ENCODE measurements at regions not wholly inside any gene's neighbourhood (a gene's known extent, or its start where the extent isn't known, plus 50 kb on each side); places are given as distances from the start of the nearest gene placed in this dataset.

GRCh38 chr2:19746137-19746600 lies 155.6 kb downstream of the TTC32 start:
- Histone ChIP-seq H3K4me3 (replicated peaks in 1 of 3) (no peak overlapping the region), H3K9me3 (no peaks in the 10 kb centered on the region), H3K27me3 (no peaks in the 10 kb centered on the region), H3K27ac (no peak overlapping the region), H3K4me1 (no peaks in the 10 kb centered on the region), H3K36me3 (no peaks in the 10 kb centered on the region)
- intact Hi-C loops (cut with DNase I): no loop called here
- no peak for DNase-seq
- 92 to 96% methylated on average over 8 of the region's 8 CpGs for WGBS, 2 donors
- TF ChIP-seq CTCF (IDR thresholded peaks at IDR 0.05): no peak
- no peak for TF ChIP-seq POLR2A (IDR thresholded peaks at IDR 0.05)

GRCh38 chr2:19745318-19746136 lies 156.3 kb downstream of the TTC32 start:
- Histone ChIP-seq H3K4me3 (replicated peaks in 1 of 3) (no peak overlapping the region), H3K9me3 (no peaks in the 10 kb centered on the region), H3K36me3 (no peaks in the 10 kb centered on the region), H3K27me3 (no peaks in the 10 kb centered on the region), H3K27ac (no peak overlapping the region), H3K4me1 (no peaks in the 10 kb centered on the region)
- intact Hi-C loops (cut with DNase I): no loop called here
- DNase-seq: no peak
- TF ChIP-seq POLR2A (IDR thresholded peaks at IDR 0.05) (no peak), CTCF (IDR thresholded peaks at IDR 0.05) (no peak)
- 90 to 92% methylated on average over 17 of the region's 17 CpGs for WGBS, 2 donors

GRCh38 chr2:19744456-19745199 lies 157.2 kb downstream of the TTC32 start:
- TF ChIP-seq POLR2A (IDR thresholded peaks at IDR 0.05) (no peak), CTCF (IDR thresholded peaks at IDR 0.05) (no peak)
- H3K9me3 ChIP-seq: no peaks in the 10 kb centered on the region
- no peaks in the 10 kb centered on the region for H3K27me3 ChIP-seq
- no peaks in the 10 kb centered on the region for H3K4me1 ChIP-seq
- no peaks in the 10 kb centered on the region for H3K36me3 ChIP-seq
- intact Hi-C loops (cut with DNase I): no loop called here
- no peak overlapping the region for H3K4me3 ChIP-seq (replicated peaks in 1 of 3)
- WGBS, 2 donors: 93 to 96% methylated on average over 8 of the region's 8 CpGs
- DNase-seq: no peak
- H3K27ac ChIP-seq: no peak overlapping the region

- Histone ChIP-seq H3K36me3 (no peaks in the 10 kb centered on the region), H3K4me3 (replicated peaks in 1 of 3) (no peak overlapping the region), H3K4me1 (peaks cover 0 to 9% of the 10 kb centered on the region in 2 donors), H3K27ac (no peak overlapping the region), H3K27me3 (no peaks in the 10 kb centered on the region), H3K9me3 (no peaks in the 10 kb centered on the region)
- TF ChIP-seq CTCF (IDR thresholded peaks at IDR 0.05): no peak
- TF ChIP-seq POLR2A (IDR thresholded peaks at IDR 0.05): no peak
- intact Hi-C loops (cut with DNase I): no loop called here
- DNase-seq: no peak
- 89 to 95% methylated on average over 5 of the region's 5 CpGs for WGBS, 2 donors
Observed at GRCh38 chr2:19743641-19744040, 158.1 kb downstream of the TTC32 start.

GRCh38 chr2:19742872-19743271 lies 158.9 kb downstream of the TTC32 start:
- WGBS, 2 donors: 75 to 88% methylated on average over 2 of the region's 2 CpGs
- Histone ChIP-seq H3K36me3 (no peaks in the 10 kb centered on the region), H3K4me3 (replicated peaks in 1 of 3) (no peak overlapping the region), H3K4me1 (peaks cover 0 to 13% of the 10 kb centered on the region in 2 donors), H3K9me3 (no peaks in the 10 kb centered on the region), H3K27me3 (no peaks in the 10 kb centered on the region), H3K27ac (no peak overlapping the region)
- no peak for DNase-seq
- TF ChIP-seq CTCF (IDR thresholded peaks at IDR 0.05): no peak
- no peak for TF ChIP-seq POLR2A (IDR thresholded peaks at IDR 0.05)
- intact Hi-C loops (cut with DNase I): no loop called here
